HEK293 (cell line): ENCODE measurements at regions not wholly inside any gene's neighbourhood (a gene's known extent, or its start where the extent isn't known, plus 50 kb on each side); places are given as distances from the start of the nearest gene placed in this dataset.
A peak's percentile ranks its signal among the peaks of the same experiment; 100 is the strongest.

Experiments
- CTCF ChIA-PET: fragments of 350-600 bp; formaldehyde crosslinking; extraction: SDS; loops from one replicate; lab custom pipeline; 2021; ENCODE audit warnings: antibody characterized with exemption; lab: Yijun Ruan, JAX
- POLR2A ChIA-PET: fragments of 300-600 bp; formaldehyde crosslinking; extraction: SDS; loops from one replicate; lab custom pipeline; 2020; ENCODE audit warnings: antibody characterized with exemption, inconsistent platforms; lab: Yijun Ruan, JAX
- H3K27ac ChIP-seq: fragments of 200-500 bp; sonication (Bioruptor generic); 2 replicates; pipeline ENCODE4 v1.5.1; 2014; ENCODE audit warnings: low read depth, low read length, control low read depth, inconsistent platforms; ENCODE audit errors: extremely low read depth
- H3K36me3 ChIP-seq, 2 experiments: fragments of 200-500 bp in 1 of 2; sonication (Bioruptor generic) in 1 of 2; 1 replicate in 1 of 2; 2 replicates in 1 of 2; pipeline ENCODE4 v1.5.1; 2014 to 2017; ENCODE audit warnings: inconsistent platforms in 2 of 2, low read length in 2 of 2; ENCODE audit not compliant: control insufficient read depth in 2 of 2, insufficient read depth in 1 of 2
- H3K4me1 ChIP-seq: fragments of 200-500 bp; sonication (Bioruptor generic); 2 replicates; pipeline ENCODE4 v1.5.1; 2014; ENCODE audit warnings: mild to moderate bottlenecking, low read length, inconsistent platforms; ENCODE audit not compliant: control insufficient read depth, insufficient read depth
- H3K4me3 ChIP-seq: 2 replicates; pipeline ENCODE4 v1.5.1; 2011; ENCODE audit warnings: low read depth, mild to moderate bottlenecking, control low read depth, low read length, moderate library complexity
- H3K9me3 ChIP-seq: fragments of 200-500 bp; sonication (Bioruptor generic); 2 replicates; pipeline ENCODE4 v1.5.1; 2014; ENCODE audit warnings: low read depth, low read length, inconsistent platforms; ENCODE audit not compliant: control insufficient read depth, insufficient read depth
- ATF2 ChIP-seq: fragments of 450-650 bp; formaldehyde crosslinking; IDR thresholded peaks from 2 replicates; pipeline ENCODE4 v1.5.1; 2016; ENCODE audit warnings: missing biosample characterization, missing genetic modification characterization, low read depth
- GLIS1 ChIP-seq: fragments of 450-650 bp; formaldehyde crosslinking; IDR thresholded peaks from 2 replicates; pipeline ENCODE4 v1.5.1; 2016; ENCODE audit warnings: missing biosample characterization, missing genetic modification characterization
- HIC1 ChIP-seq: fragments of 450-650 bp; formaldehyde crosslinking; IDR thresholded peaks from 2 replicates; pipeline ENCODE4 v1.5.1; 2016; ENCODE audit warnings: missing biosample characterization, missing genetic modification characterization
- REPIN1 ChIP-seq: fragments of 450-650 bp; formaldehyde crosslinking; IDR thresholded peaks from 2 replicates; pipeline ENCODE4 v1.5.1; 2017; ENCODE audit warnings: missing biosample characterization, missing genetic modification characterization, low read depth
- SP3 ChIP-seq: fragments of 450-650 bp; formaldehyde crosslinking; IDR thresholded peaks from 2 replicates; pipeline ENCODE4 v1.5.1; 2016; ENCODE audit warnings: missing biosample characterization, missing genetic modification characterization
- SP7 ChIP-seq: fragments of 450-650 bp; formaldehyde crosslinking; IDR thresholded peaks from 2 replicates; pipeline ENCODE4 v1.5.1; 2016; ENCODE audit warnings: missing biosample characterization, missing genetic modification characterization
- TRIM28 ChIP-seq: IDR thresholded peaks from 2 replicates; pipeline ENCODE4 v1.6.1; 2011; ENCODE audit warnings: low read length, control low read depth, borderline replicate concordance
- TSHZ1 ChIP-seq: fragments of 450-650 bp; formaldehyde crosslinking; IDR thresholded peaks from 2 replicates; pipeline ENCODE4 v1.5.1; 2016; ENCODE audit warnings: missing biosample characterization, missing genetic modification characterization, borderline replicate concordance
- ZBTB17 ChIP-seq: fragments of 450-650 bp; formaldehyde crosslinking; IDR thresholded peaks from 2 replicates; pipeline ENCODE4 v1.5.1; 2016; ENCODE audit warnings: missing biosample characterization, missing genetic modification characterization
- ZBTB44 ChIP-seq: fragments of 450-650 bp; IDR thresholded peaks from 2 replicates; pipeline ENCODE4 v1.5.1; 2018; ENCODE audit warnings: missing biosample characterization, mild to moderate bottlenecking, missing genetic modification characterization
- ZBTB48 ChIP-seq: fragments of 450-650 bp; formaldehyde crosslinking; IDR thresholded peaks from 2 replicates; pipeline ENCODE4 v1.5.1; 2016; ENCODE audit warnings: missing biosample characterization, missing genetic modification characterization
- ZNF184 ChIP-seq: fragments of 450-650 bp; IDR thresholded peaks from 2 replicates; pipeline ENCODE4 v1.5.1; 2018; ENCODE audit warnings: missing biosample characterization, mild to moderate bottlenecking, missing genetic modification characterization
- ZNF280C ChIP-seq: fragments of 450-650 bp; formaldehyde crosslinking; IDR thresholded peaks from 2 replicates; pipeline ENCODE4 v1.5.1; 2016; ENCODE audit warnings: missing biosample characterization, missing genetic modification characterization
- ZNF335 ChIP-seq: fragments of 450-650 bp; formaldehyde crosslinking; conservative IDR thresholded peaks from 2 replicates; pipeline ENCODE4 v1.5.1; 2016; ENCODE audit warnings: missing biosample characterization, missing genetic modification characterization
- ZNF341 ChIP-seq: fragments of 450-650 bp; formaldehyde crosslinking; IDR thresholded peaks from 2 replicates; pipeline ENCODE4; 2016; ENCODE audit warnings: low read depth, missing biosample characterization, missing genetic modification characterization
- ZNF513 ChIP-seq: fragments of 450-650 bp; IDR thresholded peaks from 2 replicates; pipeline ENCODE4 v1.5.1; 2018; ENCODE audit warnings: missing biosample characterization, missing genetic modification characterization
- ZNF521 ChIP-seq: fragments of 450-650 bp; formaldehyde crosslinking; IDR thresholded peaks from 2 replicates; pipeline ENCODE4 v1.5.1; 2017; ENCODE audit warnings: missing biosample characterization, mild to moderate bottlenecking, missing genetic modification characterization
- ZNF530 ChIP-seq: fragments of 450-650 bp; formaldehyde crosslinking; IDR thresholded peaks from 2 replicates; pipeline ENCODE4 v1.5.1; 2016; ENCODE audit warnings: low read depth, missing biosample characterization, missing genetic modification characterization
- ZNF561 ChIP-seq: fragments of 450-650 bp; IDR thresholded peaks from 2 replicates; pipeline ENCODE4 v1.5.1; 2018; ENCODE audit warnings: missing biosample characterization, missing genetic modification characterization, borderline replicate concordance
- ZNF629 ChIP-seq: fragments of 450-650 bp; formaldehyde crosslinking; IDR thresholded peaks from 2 replicates; pipeline ENCODE4 v1.5.1; 2017; ENCODE audit warnings: missing biosample characterization, missing genetic modification characterization
- ZNF654 ChIP-seq: fragments of 450-650 bp; formaldehyde crosslinking; IDR thresholded peaks from 2 replicates; pipeline ENCODE4 v1.5.1; 2016; ENCODE audit warnings: low read depth, missing biosample characterization, missing genetic modification characterization
- ZNF707 ChIP-seq: fragments of 450-650 bp; formaldehyde crosslinking; IDR thresholded peaks from 2 replicates; pipeline ENCODE4 v1.5.1; 2016; ENCODE audit warnings: missing biosample characterization, missing genetic modification characterization
- ZNF843 ChIP-seq: fragments of 450-650 bp; formaldehyde crosslinking; IDR thresholded peaks from 2 replicates; pipeline ENCODE4 v1.5.1; 2016; ENCODE audit warnings: missing biosample characterization, missing genetic modification characterization
- ZXDB ChIP-seq: fragments of 450-650 bp; formaldehyde crosslinking; IDR thresholded peaks from 2 replicates; pipeline ENCODE4 v1.5.1; 2016; ENCODE audit warnings: missing biosample characterization, missing genetic modification characterization

GRCh38 chrX:42119076-42119475 is 195.7 kb upstream of the CASK start:
- ChIA-PET CTCF (no interaction called here), POLR2A (no interaction called here)
- H3K4me3 ChIP-seq: no peak overlapping the region
- H3K36me3 ChIP-seq: no peaks in the 10 kb centered on the region
- H3K4me1 ChIP-seq: peaks cover 5% of the 10 kb centered on the region; the same call in 1 of the 2 replicates
- H3K9me3 ChIP-seq: no peaks in the 10 kb centered on the region
- H3K27ac ChIP-seq: peak overlapping the region; percentile 64
- TF ChIP-seq ZNF629 (tag by site-specific recombination): peak; percentile 80
- TF ChIP-seq ZNF341 (tag by site-specific recombination): no peak
- no peak for TF ChIP-seq ZNF654
- 0 out of 2 replicates have a peak, but pooled peaks have one; percentile 20 for TF ChIP-seq SP3 (tag by site-specific recombination)
- TF ChIP-seq TRIM28: peak; percentile 38; the same call in 1 of the 2 replicates
- TF ChIP-seq ZNF843 (tag by site-specific recombination): peak; percentile 57
- peak; percentile 48; the same call in 1 of the 2 replicates for TF ChIP-seq TSHZ1 (tag by site-specific recombination)
- no peak for TF ChIP-seq ZBTB44
- TF ChIP-seq GLIS1 (tag by site-specific recombination): peak; percentile 62
- TF ChIP-seq ZNF335: peak; percentile 28; the same call in 1 of the 2 replicates
- TF ChIP-seq ZBTB48 (tag by site-specific recombination): no peak
- no peak for TF ChIP-seq ZNF707 (tag by site-specific recombination)
- no peak for TF ChIP-seq ZNF521
- 0 out of 2 replicates have a peak, but pooled peaks have one; percentile 28 for TF ChIP-seq ZNF561 (tag by site-specific recombination)
- no peak for TF ChIP-seq ZNF280C
- TF ChIP-seq ZNF184 (tag by site-specific recombination): 0 out of 2 replicates have a peak, but pooled peaks have one; percentile 34
- no peak for TF ChIP-seq ZNF530 (tag by site-specific recombination)
- TF ChIP-seq ZBTB17 (tag by site-specific recombination): peak; percentile 60
- TF ChIP-seq HIC1 (tag by site-specific recombination): peak; percentile 48; the same call in 1 of the 2 replicates
- TF ChIP-seq ZNF513: no peak
- 0 out of 2 replicates have a peak, but pooled peaks have one; percentile 19 for TF ChIP-seq ATF2 (tag by site-specific recombination)
- peak; percentile 85 for TF ChIP-seq ZXDB (tag by site-specific recombination)
- TF ChIP-seq SP7 (tag by site-specific recombination): 0 out of 2 replicates have a peak, but pooled peaks have one; percentile 39
- no peak for TF ChIP-seq REPIN1 (tag by site-specific recombination)
